Kidney (tissue), 13 donors: ENCODE measurements at regions not wholly inside any gene's neighbourhood (a gene's known extent, or its start where the extent isn't known, plus 50 kb on each side); places are given as distances from the start of the nearest gene placed in this dataset.

Experiments used
- DNase-seq, 5 donors: peaks; one replicate each; pipeline ENCODE4 v3.0.0-alpha.2; 2013 to 2020
- FAIRE-seq: peaks from 2 replicates; lab custom pipeline; 2012; peaks lifted over from hg19 to GRCh38; lab: Jason Lieb, UNC
- H3K27ac ChIP-seq, 2 donors: one replicate each; pipeline ENCODE4 v1.7.0; 2013; ENCODE audit warnings: low read depth in 2 of 2, low read length in 2 of 2, inconsistent platforms in 1 of 2
- H3K27me3 ChIP-seq: one replicate; pipeline ENCODE4 v1.7.1; 2013; ENCODE audit warnings: low read length, inconsistent platforms; ENCODE audit not compliant: control insufficient read depth, insufficient read depth
- H3K36me3 ChIP-seq, 3 donors: one replicate each; pipeline versions ENCODE4 v1.7.0 to v1.7.1; 2013; ENCODE audit warnings: low read length in 3 of 3, control low read depth in 1 of 3, inconsistent platforms in 1 of 3; ENCODE audit not compliant: insufficient read depth in 3 of 3, control insufficient read depth in 2 of 3
- H3K4me1 ChIP-seq, 3 donors: one replicate each; pipeline versions ENCODE4 v1.7.0 to v1.7.1; 2013; ENCODE audit warnings: low read length in 3 of 3, inconsistent platforms in 1 of 3, low read depth in 1 of 3; ENCODE audit not compliant: control insufficient read depth in 2 of 3, insufficient read depth in 2 of 3
- H3K4me3 ChIP-seq, 3 donors: one replicate each; pipeline versions ENCODE4 v1.7.0 to v1.8.1; 2013; ENCODE audit warnings: low read length in 3 of 3, control low read depth in 1 of 3, inconsistent platforms in 1 of 3
- H3K9ac ChIP-seq, 3 donors: one replicate each; pipeline versions ENCODE4 v1.7.0 to v1.7.1; 2013; ENCODE audit warnings: low read length in 3 of 3, control low read depth in 1 of 3, inconsistent platforms in 1 of 3
- H3K9me3 ChIP-seq, 3 donors: one replicate each; pipeline versions ENCODE4 v1.7.0 to v1.7.1; 2013; ENCODE audit warnings: low read length in 3 of 3, control low read depth in 1 of 3, inconsistent platforms in 1 of 3; ENCODE audit not compliant: control insufficient read depth in 2 of 3, insufficient read depth in 1 of 3
- CTCF ChIP-seq: IDR thresholded peaks from 3 replicates; pipeline ENCODE4 v1.5.1; 2012; ENCODE audit warnings: mild to moderate bottlenecking, moderate library complexity, borderline replicate concordance; ENCODE audit not compliant: insufficient read depth; ENCODE audit errors: extremely low read depth
- intact Hi-C: fragments of 100-400 bp; cut with DNase I; formaldehyde crosslinking; loops from one replicate; pipeline ENCODE4 v1.11.1; 2022
- donor health status: control.
- donor health status: control.
- donor health status: control.
- donor health status: control.
- donor health status: control.
- donor health status: DM: yes; HTN: yes; CAD: no.
- donor health status: Normal renal cell carcinoma (clear cell type).

- no peak overlapping the region for H3K27ac ChIP-seq
- FAIRE-seq, result no peak
- intact Hi-C loops, result no loop called here
- no peaks in the 10 kb centered on the region for H3K27me3 ChIP-seq
- TF ChIP-seq CTCF, result no peak
- H3K4me1 ChIP-seq, result no peaks in the 10 kb centered on the region
- H3K9ac ChIP-seq, result no peak overlapping the region
- H3K9me3 ChIP-seq, result no peaks in the 10 kb centered on the region
- DNase-seq, result no peak
- H3K4me3 ChIP-seq, result no peak overlapping the region
- H3K36me3 ChIP-seq, result no peaks in the 10 kb centered on the region
Measured at GRCh38 chrY:8202837-8203236, 1134.4 kb upstream of the TSPY4 start.

- DNase-seq, result no peak
- no peaks in the 10 kb centered on the region for H3K9me3 ChIP-seq
- H3K27ac ChIP-seq, result no peak overlapping the region
- H3K36me3 ChIP-seq, result no peaks in the 10 kb centered on the region
- no peak overlapping the region for H3K9ac ChIP-seq
- intact Hi-C loops, result no loop called here
- H3K4me1 ChIP-seq, result no peaks in the 10 kb centered on the region
- no peak overlapping the region for H3K4me3 ChIP-seq
- TF ChIP-seq CTCF, result no peak
- H3K27me3 ChIP-seq, result no peaks in the 10 kb centered on the region
- no peak for FAIRE-seq
Measured at GRCh38 chrY:8241144-8241543, 1096.1 kb upstream of the TSPY4 start.

GRCh38 chrY:8273807-8274206, 1063.5 kb upstream of the TSPY4 start:
- intact Hi-C loops, result no loop called here
- DNase-seq, result no peak

More at GRCh38 chrY:8273807-8274206, 1063.5 kb upstream of the TSPY4 start:
- Histone ChIP-seq H3K27ac (no peak overlapping the region), H3K9me3 (no peaks in the 10 kb centered on the region), H3K9ac (no peak overlapping the region), H3K27me3 (no peaks in the 10 kb centered on the region), H3K36me3 (no peaks in the 10 kb centered on the region), H3K4me3 (no peak overlapping the region), H3K4me1 (no peaks in the 10 kb centered on the region)
- no peak for TF ChIP-seq CTCF
- no peak for FAIRE-seq
